ENCODE measurements at regions not wholly inside any gene's neighbourhood (a gene's known extent, or its start where the extent isn't known, plus 50 kb on each side); places are given as distances from the start of the nearest gene placed in this dataset.

DNA sequence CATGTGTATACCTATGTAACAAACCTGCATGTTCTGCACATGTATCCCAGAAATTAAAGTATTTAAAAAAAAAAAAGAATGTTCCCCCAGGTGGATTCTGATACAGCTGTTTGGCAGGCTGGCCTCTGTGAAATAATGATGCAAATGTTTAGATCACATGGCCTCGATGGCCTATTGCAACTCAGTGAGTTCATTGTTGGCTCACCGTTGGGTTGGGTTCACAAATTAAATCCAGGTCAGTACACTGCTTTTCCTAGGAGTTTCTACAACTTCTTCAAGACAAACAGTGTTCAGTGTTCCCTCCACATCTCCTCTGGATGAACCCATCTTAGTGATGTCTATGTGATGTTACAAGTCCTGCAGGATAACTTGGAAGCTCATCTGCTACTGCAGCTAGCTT lies 58.3 kb upstream of the STXBP6 start:
- Mint-ChIP-seq H3K27ac (no peak overlapping the region), H3K27me3 (peaks cover 6% of the 10 kb centered on the region), H3K4me1 (no peaks in the 10 kb centered on the region), H3K36me3 (ENCODE audit: low read depth) (no peaks in the 10 kb centered on the region), H3K4me3 (no peak overlapping the region)
- no peaks in the 10 kb centered on the region for H3K9me3 ChIP-seq (ENCODE audit: control insufficient read depth, low read length, poor library complexity, severe bottlenecking)
- DNase-seq, result no peak
- no peak for ATAC-seq

DNA sequence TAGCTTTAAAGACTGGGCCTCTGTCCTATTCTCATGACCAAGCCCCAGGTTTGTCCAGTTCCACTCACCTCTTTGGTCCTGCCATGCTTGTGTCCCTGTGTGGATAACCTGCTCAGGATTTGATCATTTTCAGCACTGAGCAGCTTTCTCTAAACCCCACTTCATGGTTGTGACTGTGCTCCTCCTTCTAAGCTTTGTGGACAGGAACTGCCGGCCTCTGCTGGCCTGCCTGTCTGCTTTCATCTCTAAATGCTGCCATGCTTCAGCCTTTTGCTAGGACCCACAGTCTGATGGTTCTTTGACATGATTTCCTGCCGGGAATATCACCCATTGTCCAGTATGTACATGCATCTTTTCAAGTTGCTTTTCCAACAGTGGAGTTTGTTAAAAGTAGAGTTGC lies 53.9 kb upstream of the STXBP6 start:
- DNase-seq, result no peak
- Mint-ChIP-seq H3K4me1 (no peaks in the 10 kb centered on the region), H3K27me3 (peaks cover 4% of the 10 kb centered on the region), H3K4me3 (no peak overlapping the region), H3K36me3 (ENCODE audit: low read depth) (no peaks in the 10 kb centered on the region), H3K27ac (no peak overlapping the region)
- ATAC-seq, result no peak
- no peaks in the 10 kb centered on the region for H3K9me3 ChIP-seq (ENCODE audit: control insufficient read depth, low read length, poor library complexity, severe bottlenecking)

DNA sequence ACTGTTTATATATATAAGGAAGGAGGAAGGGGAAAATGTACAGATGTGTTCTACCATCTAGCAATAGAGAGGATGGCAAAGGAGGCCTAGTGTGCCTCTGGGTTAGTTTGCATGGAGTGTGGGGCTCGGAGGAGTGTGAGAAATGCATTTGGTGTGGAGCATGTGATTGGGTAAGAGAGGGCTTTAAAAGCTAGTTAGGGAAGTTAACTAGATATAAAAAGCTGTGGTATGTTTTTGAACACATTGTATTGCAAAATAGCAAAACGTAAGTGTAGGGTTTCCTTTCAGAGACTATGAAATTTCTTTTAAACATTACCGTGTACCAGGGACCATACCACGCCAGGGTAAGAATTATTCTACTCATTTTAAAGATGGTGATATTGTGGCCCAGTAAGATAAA lies 53.3 kb upstream of the STXBP6 start:
- DNase-seq, result no peak
- H3K36me3 Mint-ChIP-seq (ENCODE audit: low read depth), result no peaks in the 10 kb centered on the region
- H3K4me3 Mint-ChIP-seq, result no peak overlapping the region
- H3K27me3 Mint-ChIP-seq, result peaks cover 4% of the 10 kb centered on the region
- H3K4me1 Mint-ChIP-seq, result no peaks in the 10 kb centered on the region
- no peaks in the 10 kb centered on the region for H3K9me3 ChIP-seq (ENCODE audit: control insufficient read depth, low read length, poor library complexity, severe bottlenecking)
- ATAC-seq, result no peak
- H3K27ac Mint-ChIP-seq, result no peak overlapping the region

DNA sequence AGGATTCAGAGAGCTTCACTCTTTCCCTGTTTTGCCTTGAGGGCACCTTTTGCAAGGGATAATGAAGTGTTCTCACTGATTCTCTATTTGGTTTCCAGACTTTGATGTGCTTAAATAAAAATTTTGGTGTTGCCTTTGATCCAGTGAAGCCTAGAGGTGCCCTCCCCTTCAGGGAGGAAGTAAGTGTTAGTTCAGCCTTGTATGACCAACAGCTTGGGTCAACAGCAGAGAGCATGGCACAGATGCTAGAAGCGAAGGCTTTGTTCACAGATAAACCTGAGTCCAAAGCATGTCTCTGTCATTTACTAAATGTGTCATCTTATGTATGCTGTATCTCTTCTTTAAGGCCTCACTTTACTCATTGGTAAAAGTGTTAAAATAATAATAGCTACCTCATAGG lies 52.8 kb upstream of the STXBP6 start:
- H3K27me3 Mint-ChIP-seq, result peaks cover 4% of the 10 kb centered on the region
- no peak overlapping the region for H3K27ac Mint-ChIP-seq
- ATAC-seq, result no peak
- no peak overlapping the region for H3K4me3 Mint-ChIP-seq
- H3K4me1 Mint-ChIP-seq, result no peaks in the 10 kb centered on the region
- no peaks in the 10 kb centered on the region for H3K36me3 Mint-ChIP-seq (ENCODE audit: low read depth)
- no peak for DNase-seq
- H3K9me3 ChIP-seq (ENCODE audit: control insufficient read depth, low read length, poor library complexity, severe bottlenecking), result no peaks in the 10 kb centered on the region

DNA sequence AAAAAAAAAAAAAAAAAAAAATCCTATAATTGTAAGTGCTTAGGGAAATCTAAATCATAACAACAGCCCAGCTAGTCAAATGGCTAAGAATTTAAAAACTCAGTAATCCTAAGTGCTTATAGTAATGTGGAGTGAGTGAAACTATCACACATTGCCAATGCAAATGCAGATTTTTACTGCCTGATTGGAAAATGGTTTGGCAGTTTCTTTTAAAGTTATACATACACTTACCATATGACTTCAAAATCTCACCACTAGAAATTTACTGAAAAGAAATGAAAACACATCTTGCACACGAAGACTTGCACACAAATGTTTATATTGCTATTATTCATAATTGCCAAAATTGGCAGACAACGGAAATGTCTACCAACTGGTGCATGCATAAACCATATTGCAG lies 51.3 kb upstream of the STXBP6 start:
- Mint-ChIP-seq H3K27ac (no peak overlapping the region), H3K4me3 (no peak overlapping the region), H3K4me1 (no peaks in the 10 kb centered on the region), H3K27me3 (peaks cover 6% of the 10 kb centered on the region), H3K36me3 (ENCODE audit: low read depth) (no peaks in the 10 kb centered on the region)
- H3K9me3 ChIP-seq (ENCODE audit: control insufficient read depth, low read length, poor library complexity, severe bottlenecking), result no peaks in the 10 kb centered on the region
- no peak for ATAC-seq
- no peak for DNase-seq

All from T-helper 17 cell (primary cell).